GM12878 (cell line): ENCODE measurements at regions not wholly inside any gene's neighbourhood (a gene's known extent, or its start where the extent isn't known, plus 50 kb on each side); places are given as distances from the start of the nearest gene placed in this dataset.

Experiments used
- ATAC-seq: fragments of 200-7000 bp; cut with Tn5 transposase; 3 replicates; pipeline ENCODE4 v1.9.1; 2020; ENCODE audit warnings: mild to moderate bottlenecking, moderate library complexity
- BruUV-seq: library from RNA; stranded (reverse); fragments of 400-500 nt; replicated peaks from 2 replicates; lab custom pipeline; 2021; lab: Mats Ljungman, UMichigan
- CTCF ChIA-PET: fragments of 300-600 bp; sonication (Branson Sonifier 250); formaldehyde crosslinking; extraction: SDS; loops from one replicate; lab custom pipeline; 2021; ENCODE audit warnings: inconsistent platforms; lab: Yijun Ruan, JAX
- POLR2A ChIA-PET: fragments of 350-600 bp; formaldehyde crosslinking; extraction: SDS; loops from one replicate; lab custom pipeline; 2021; ENCODE audit warnings: inconsistent platforms; lab: Charles Lee
- RAD21 ChIA-PET: fragments of 300-600 bp; sonication (Branson Sonifier 250); formaldehyde crosslinking; loops from one replicate; lab custom pipeline; 2023; ENCODE audit warnings: antibody characterized with exemption; ENCODE audit not compliant: unreplicated experiment; lab: Charles Lee
- SMC1A ChIA-PET: fragments of 300-600 bp; sonication (Branson Sonifier 250); formaldehyde crosslinking; loops from one replicate; lab custom pipeline; 2023; ENCODE audit not compliant: unreplicated experiment, uncharacterized antibody; lab: Charles Lee
- DNase-seq: peaks from one replicate; pipeline ENCODE4 v3.0.0-alpha.2; 2011; ENCODE audit warnings: low read depth, low spot score
- FAIRE-seq: peaks from 3 replicates; lab custom pipeline; 2011; peaks lifted over from hg19 to GRCh38; lab: Jason Lieb, UNC
- H2AFZ ChIP-seq: 2 replicates; pipeline ENCODE4 v1.6.0; 2011; ENCODE audit warnings: low read depth, low read length, control low read depth; ENCODE audit not compliant: control insufficient read depth
- H3K27ac ChIP-seq: 2 replicates; pipeline ENCODE4 v1.5.1; 2011; ENCODE audit warnings: control low read depth; ENCODE audit not compliant: control insufficient read depth, insufficient read depth
- H3K27me3 ChIP-seq, 2 experiments: replicated peaks in 1 of 2; 2 replicates each; pipeline versions ENCODE4 v1.6.0 to v1.6.1; 2011; ENCODE audit warnings: low read length in 1 of 2; ENCODE audit not compliant: control insufficient read depth in 2 of 2, insufficient read depth in 2 of 2
- H3K36me3 ChIP-seq, 2 experiments: 2 replicates each; pipeline ENCODE4 v1.5.1; 2011; ENCODE audit warnings: low read length in 1 of 2; ENCODE audit not compliant: control insufficient read depth in 2 of 2, insufficient read depth in 2 of 2
- H3K4me1 ChIP-seq: 2 replicates; pipeline ENCODE4 v1.6.1; 2011; ENCODE audit warnings: mild to moderate bottlenecking, low read length, moderate library complexity, mixed read lengths; ENCODE audit not compliant: control insufficient read depth, insufficient read depth
- H3K4me2 ChIP-seq: 2 replicates; pipeline ENCODE4 v1.6.0; 2011; ENCODE audit warnings: control low read depth; ENCODE audit not compliant: control insufficient read depth, insufficient read depth
- H3K4me3 ChIP-seq: fragments of 200-600 bp; sonication (generic); 2 replicates; pipeline ENCODE4 v1.5.1; 2016
- H3K79me2 ChIP-seq: 2 replicates; pipeline ENCODE4 v1.6.0; 2011; ENCODE audit warnings: low read length; ENCODE audit not compliant: control insufficient read depth, insufficient read depth
- H3K9ac ChIP-seq: 2 replicates; pipeline ENCODE4 v1.8.0; 2011; ENCODE audit warnings: low read length, control low read depth, mixed read lengths; ENCODE audit not compliant: control insufficient read depth, insufficient read depth
- H3K9me3 ChIP-seq: replicated peaks from 3 replicates; pipeline ENCODE4 v1.5.1; 2011; ENCODE audit warnings: mild to moderate bottlenecking, low read length; ENCODE audit not compliant: control insufficient read depth, insufficient read depth
- H4K20me1 ChIP-seq: 2 replicates; pipeline ENCODE4 v1.6.0; 2011; ENCODE audit not compliant: control insufficient read depth, insufficient read depth
- ATF3 ChIP-seq: IDR thresholded peaks from 2 replicates; pipeline ENCODE4 v1.6.1; 2011; ENCODE audit warnings: low read depth, mild to moderate bottlenecking, low read length, moderate library complexity, borderline replicate concordance; ENCODE audit errors: extremely low read depth
- CEBPB ChIP-seq, 2 experiments: fragments of 150-350 bp in 1 of 2; IDR thresholded peaks; 2 replicates each; pipeline ENCODE4 v1.6.1; 2012 to 2014; ENCODE audit warnings: low read depth in 2 of 2, low read length in 2 of 2, borderline replicate concordance in 1 of 2, inconsistent platforms in 1 of 2
- CTCF ChIP-seq, 3 experiments: IDR thresholded peaks in 2 of 3; conservative IDR thresholded peaks in 1 of 3; 2 replicates each; pipeline ENCODE4 v1.5.1; 2011; ENCODE audit warnings: low read depth in 3 of 3, low read length in 3 of 3, mild to moderate bottlenecking in 3 of 3, control low read depth in 2 of 3, moderate library complexity in 2 of 3, inconsistent platforms in 1 of 3, mixed read lengths in 1 of 3; ENCODE audit not compliant: control insufficient read depth in 2 of 3, insufficient read depth in 1 of 3; ENCODE audit errors: extremely low read depth in 1 of 3
- HDGF ChIP-seq: fragments of 450-650 bp; IDR thresholded peaks from 2 replicates; pipeline ENCODE4 v1.6.1; 2016; ENCODE audit warnings: antibody characterized with exemption
- HSF1 ChIP-seq: fragments of 150-350 bp; IDR thresholded peaks from 2 replicates; pipeline ENCODE4 v1.6.1; 2014; ENCODE audit warnings: mild to moderate bottlenecking, low read depth, low read length
- KDM1A ChIP-seq: fragments of 200-600 bp; sonication (generic); IDR thresholded peaks from 2 replicates; pipeline ENCODE4 v1.6.1; 2016; ENCODE audit warnings: borderline replicate concordance
- MEF2A ChIP-seq: IDR thresholded peaks from 2 replicates; pipeline ENCODE4 v1.6.1; 2011; ENCODE audit warnings: low read depth, mild to moderate bottlenecking, low read length, moderate library complexity; ENCODE audit not compliant: insufficient read depth
- SIX5 ChIP-seq: IDR thresholded peaks from 2 replicates; pipeline ENCODE4 v1.6.1; 2011; ENCODE audit warnings: mild to moderate bottlenecking, low read depth, low read length, moderate library complexity; ENCODE audit not compliant: severe bottlenecking
- WRNIP1 ChIP-seq: IDR thresholded peaks from 2 replicates; pipeline ENCODE4 v1.6.1; 2011; ENCODE audit warnings: low read depth, low read length, improper control_type of control experiment, borderline replicate concordance
- ZBED1 ChIP-seq: IDR thresholded peaks from 2 replicates; pipeline ENCODE4 v1.6.1; 2016; ENCODE audit warnings: borderline replicate concordance
- ZNF217 ChIP-seq: fragments of 450-650 bp; IDR thresholded peaks from 2 replicates; pipeline ENCODE4 v1.6.1; 2017; ENCODE audit warnings: antibody characterized with exemption, mild to moderate bottlenecking
- WGBS: methylation state at CpG from one replicate; pipeline ENCODE4 v1.1.6; 2016; ENCODE audit warnings: low lambda C conversion rate; ENCODE audit not compliant: insufficient replicate concordance, insufficient coverage; ENCODE audit errors: missing lambda C conversion rate; 5-methylcytosine and 5-hydroxymethylcytosine counted together
- in situ Hi-C: fragments of 300-500 bp; cut with MboI; formaldehyde crosslinking; loops from 9 replicates; pipeline ENCODE4 v1.14.3; 2018; ENCODE audit warnings: mixed read lengths
- intact Hi-C: fragments of 100-400 bp; cut with micrococcal nuclease; formaldehyde crosslinking; loops from one replicate; pipeline ENCODE4 v1.14.2; 2022; ENCODE audit not compliant: unreplicated experiment
- TF ChIP-seq, protein P1 (sequence below): IDR thresholded peaks from 2 replicates; pipeline ENCODE4 v1.6.1; 2011; ENCODE audit warnings: mild to moderate bottlenecking, low read depth, low read length, moderate library complexity; ENCODE audit not compliant: insufficient replicate concordance

DNA sequence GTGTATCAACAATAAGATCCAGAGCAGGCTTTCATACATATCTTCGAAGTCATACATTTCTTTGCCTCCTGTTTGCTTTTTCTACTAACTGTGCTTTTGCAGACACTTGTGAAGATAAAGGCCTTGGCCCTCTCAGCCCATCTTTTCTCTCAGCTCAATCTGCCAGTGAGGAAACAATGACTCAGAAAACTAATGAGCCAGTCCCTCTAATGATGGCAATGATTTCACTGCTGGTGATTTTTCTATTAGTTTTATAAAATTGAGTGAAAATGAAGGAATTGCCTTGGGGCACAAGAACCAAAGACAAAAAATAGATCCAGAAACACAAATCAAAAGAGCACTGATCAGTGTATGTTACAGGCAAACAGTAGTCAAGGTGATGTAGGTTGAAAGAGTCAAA, 167.7 kb upstream of the PPP2R2B start:
- Histone ChIP-seq H3K4me1 (no peaks in the 10 kb centered on the region), H3K9me3 (no peaks in the 10 kb centered on the region), H2AFZ (no peak overlapping the region), H3K4me2 (no peak overlapping the region), H3K27ac (no peak overlapping the region), H3K9ac (no peak overlapping the region), H3K36me3 (no peaks in the 10 kb centered on the region), H4K20me1 (no peaks in the 10 kb centered on the region), H3K4me3 (no peak overlapping the region), H3K79me2 (no peaks in the 10 kb centered on the region), H3K27me3 (no peaks in the 10 kb centered on the region; a peak in 2 of 4 replicates)
- in situ Hi-C loops, result no loop called here
- ChIA-PET POLR2A (no interaction called here), RAD21 (no interaction called here), CTCF (no interaction called here), SMC1A (no interaction called here)
- no peak for FAIRE-seq
- no peak for ATAC-seq
- WGBS, result 0% methylated on average over 1 of the region's 1 CpG
- no TSS peak for BruUV-seq
- no peak for DNase-seq
- TF ChIP-seq HSF1 (no peak), KDM1A (no peak), SIX5 (no peak), CTCF (IDR thresholded peaks at IDR 0.05 in 2 of 3, conservative IDR thresholded peaks at IDR 0.05 in 1 of 3; ENCODE audit: control insufficient read depth in 2 of 3, extremely low read depth in 1 of 3, insufficient read depth in 1 of 3, low read depth in 3 of 3, low read length in 3 of 3) (no peak)
- intact Hi-C loops, result no loop called here

GRCh38 chr5:147046894-147047293, 168.3 kb upstream of the PPP2R2B start:
- Histone ChIP-seq H3K9ac (no peak overlapping the region), H3K79me2 (no peaks in the 10 kb centered on the region), H3K36me3 (no peaks in the 10 kb centered on the region), H3K27ac (no peak overlapping the region), H3K4me3 (no peak overlapping the region), H4K20me1 (no peaks in the 10 kb centered on the region), H3K27me3 (no peaks in the 10 kb centered on the region; a peak in 2 of 4 replicates), H3K4me1 (no peaks in the 10 kb centered on the region), H2AFZ (no peak overlapping the region), H3K4me2 (no peak overlapping the region), H3K9me3 (no peaks in the 10 kb centered on the region)
- ChIA-PET CTCF (no interaction called here), RAD21 (no interaction called here), SMC1A (no interaction called here), POLR2A (no interaction called here)
- intact Hi-C loops (no loop called here), in situ Hi-C loops (no loop called here)
- ATAC-seq, result no peak
- BruUV-seq, result no TSS peak
- DNase-seq, result no peak
- no peak for FAIRE-seq
- TF ChIP-seq ZNF217 (no peak), WRNIP1 (no peak), CEBPB (IDR thresholded peaks at IDR 0.05; ENCODE audit: borderline replicate concordance in 1 of 2, low read depth in 2 of 2, low read length in 2 of 2) (no peak), ATF3 (no peak), ZBED1 (no peak), MEF2A (no peak), HDGF (no peak), HSF1 (no peak)
- TF ChIP-seq, protein P1, sequence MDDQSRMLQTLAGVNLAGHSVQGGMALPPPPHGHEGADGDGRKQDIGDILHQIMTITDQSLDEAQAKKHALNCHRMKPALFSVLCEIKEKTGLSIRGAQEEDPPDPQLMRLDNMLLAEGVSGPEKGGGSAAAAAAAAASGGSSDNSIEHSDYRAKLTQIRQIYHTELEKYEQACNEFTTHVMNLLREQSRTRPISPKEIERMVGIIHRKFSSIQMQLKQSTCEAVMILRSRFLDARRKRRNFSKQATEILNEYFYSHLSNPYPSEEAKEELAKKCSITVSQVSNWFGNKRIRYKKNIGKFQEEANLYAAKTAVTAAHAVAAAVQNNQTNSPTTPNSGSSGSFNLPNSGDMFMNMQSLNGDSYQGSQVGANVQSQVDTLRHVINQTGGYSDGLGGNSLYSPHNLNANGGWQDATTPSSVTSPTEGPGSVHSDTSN, result no peak
